ENCODE measurements at regions not wholly inside any gene's neighbourhood (a gene's known extent, or its start where the extent isn't known, plus 50 kb on each side); places are given as distances from the start of the nearest gene placed in this dataset.

- TF ChIP-seq CTCF (IDR thresholded peaks at IDR 0.05; ENCODE audit: low read length) (no peak), EZH2phosphoT487 (IDR thresholded peaks at IDR 0.05; ENCODE audit: low read length) (no peak)
Observed at GRCh38 chr6:134523051-134523450, 205.1 kb upstream of the SGK1 start.
